Epithelial cell of proximal tubule (primary cell): ENCODE measurements at regions not wholly inside any gene's neighbourhood (a gene's known extent, or its start where the extent isn't known, plus 50 kb on each side); places are given as distances from the start of the nearest gene placed in this dataset.

Experiments used
- DNase-seq: peaks from one replicate; pipeline ENCODE4 v3.0.0-alpha.2; 2011; ENCODE audit warnings: low read depth
- H3K4me3 ChIP-seq: 2 replicates; pipeline ENCODE4 v1.5.1; 2011; ENCODE audit warnings: low read depth, mild to moderate bottlenecking, low read length
- TF ChIP-seq, protein P1 (sequence below): conservative IDR thresholded peaks from 2 replicates; pipeline ENCODE4 v1.5.1; 2012; ENCODE audit warnings: low read depth, mild to moderate bottlenecking, low read length

DNA sequence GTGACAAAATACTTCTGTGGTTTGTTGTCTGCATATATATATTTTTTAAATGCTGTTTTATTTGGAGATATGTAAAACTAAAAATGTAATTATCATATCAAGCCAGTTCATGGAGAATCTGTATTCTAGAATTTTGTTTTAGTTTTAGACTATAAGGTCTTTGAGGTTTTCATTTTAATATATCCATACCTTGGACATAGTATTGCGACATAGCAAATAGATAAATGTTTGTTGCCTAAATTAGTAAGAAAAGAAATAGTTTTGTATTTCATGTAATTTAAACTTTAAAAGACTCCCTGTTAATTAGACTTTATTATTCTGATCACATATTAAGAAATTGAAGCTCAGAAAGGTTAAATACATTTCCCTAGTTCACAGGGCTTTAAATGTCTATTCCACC lies 472.9 kb downstream of the GBA3 start:
- DNase-seq = no peak
- no peak overlapping the region for H3K4me3 ChIP-seq
- TF ChIP-seq, protein P1, sequence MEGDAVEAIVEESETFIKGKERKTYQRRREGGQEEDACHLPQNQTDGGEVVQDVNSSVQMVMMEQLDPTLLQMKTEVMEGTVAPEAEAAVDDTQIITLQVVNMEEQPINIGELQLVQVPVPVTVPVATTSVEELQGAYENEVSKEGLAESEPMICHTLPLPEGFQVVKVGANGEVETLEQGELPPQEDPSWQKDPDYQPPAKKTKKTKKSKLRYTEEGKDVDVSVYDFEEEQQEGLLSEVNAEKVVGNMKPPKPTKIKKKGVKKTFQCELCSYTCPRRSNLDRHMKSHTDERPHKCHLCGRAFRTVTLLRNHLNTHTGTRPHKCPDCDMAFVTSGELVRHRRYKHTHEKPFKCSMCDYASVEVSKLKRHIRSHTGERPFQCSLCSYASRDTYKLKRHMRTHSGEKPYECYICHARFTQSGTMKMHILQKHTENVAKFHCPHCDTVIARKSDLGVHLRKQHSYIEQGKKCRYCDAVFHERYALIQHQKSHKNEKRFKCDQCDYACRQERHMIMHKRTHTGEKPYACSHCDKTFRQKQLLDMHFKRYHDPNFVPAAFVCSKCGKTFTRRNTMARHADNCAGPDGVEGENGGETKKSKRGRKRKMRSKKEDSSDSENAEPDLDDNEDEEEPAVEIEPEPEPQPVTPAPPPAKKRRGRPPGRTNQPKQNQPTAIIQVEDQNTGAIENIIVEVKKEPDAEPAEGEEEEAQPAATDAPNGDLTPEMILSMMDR = no peak

DNA sequence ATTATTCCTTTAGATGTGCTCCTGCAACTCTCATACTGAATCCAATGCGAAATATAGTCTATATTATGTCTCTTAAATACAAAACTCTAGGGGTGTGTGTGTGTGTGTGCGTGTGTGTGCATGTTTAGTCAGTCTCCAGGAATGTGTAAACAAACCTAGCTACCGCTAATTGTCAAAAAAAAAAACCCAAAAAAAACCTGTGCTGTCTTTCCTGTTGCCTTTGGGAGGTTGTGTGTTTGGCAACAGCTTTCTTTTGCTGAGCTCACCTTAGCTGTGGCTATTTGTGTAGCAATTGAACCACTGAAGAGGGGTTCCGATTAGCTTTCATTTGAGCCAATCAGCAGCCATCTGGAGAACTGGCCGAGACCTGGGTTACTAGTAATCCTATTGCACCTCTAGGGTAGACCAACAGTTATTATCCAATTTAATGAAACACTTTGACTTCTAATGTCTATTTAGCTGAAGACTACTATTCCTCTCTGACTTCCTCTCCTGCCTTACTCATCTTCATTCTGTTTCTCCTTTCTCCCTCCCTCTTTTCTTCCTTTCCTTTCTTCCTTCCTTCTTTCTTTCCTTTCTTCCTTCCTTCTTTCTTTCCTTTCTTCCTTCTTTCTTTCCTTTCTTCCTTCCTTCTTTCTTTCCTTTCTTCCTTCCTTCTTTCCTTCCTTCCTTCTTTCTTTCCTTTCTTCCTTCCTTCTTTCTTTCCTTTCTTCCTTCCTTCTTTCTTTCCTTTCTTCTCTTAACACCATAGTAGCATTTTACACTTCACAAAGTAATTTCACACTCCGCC lies 471.1 kb downstream of the GBA3 start:
- TF ChIP-seq, protein P1 = no peak
- H3K4me3 ChIP-seq = no peak overlapping the region
- DNase-seq = no peak

DNA sequence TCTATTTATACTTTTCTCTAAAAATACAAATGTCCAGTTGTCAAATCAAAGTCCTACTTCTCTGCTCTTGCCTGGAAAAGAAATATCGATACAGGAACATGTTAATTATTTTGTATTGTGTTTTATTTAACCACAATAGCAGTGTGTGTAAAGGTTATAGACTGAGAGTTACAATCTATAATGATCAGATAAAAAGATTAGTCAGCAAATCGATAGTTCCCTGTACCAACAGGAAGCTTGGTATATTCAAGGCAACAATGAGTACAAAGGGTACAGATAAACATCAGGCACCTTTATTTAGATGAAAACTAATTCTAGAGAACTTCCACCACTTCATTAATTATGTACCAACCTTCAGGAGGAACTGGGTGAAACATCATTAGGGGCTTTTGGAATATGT lies 469.5 kb downstream of the GBA3 start:
- TF ChIP-seq, protein P1 = no peak
- DNase-seq = no peak
- H3K4me3 ChIP-seq = no peak overlapping the region

DNA sequence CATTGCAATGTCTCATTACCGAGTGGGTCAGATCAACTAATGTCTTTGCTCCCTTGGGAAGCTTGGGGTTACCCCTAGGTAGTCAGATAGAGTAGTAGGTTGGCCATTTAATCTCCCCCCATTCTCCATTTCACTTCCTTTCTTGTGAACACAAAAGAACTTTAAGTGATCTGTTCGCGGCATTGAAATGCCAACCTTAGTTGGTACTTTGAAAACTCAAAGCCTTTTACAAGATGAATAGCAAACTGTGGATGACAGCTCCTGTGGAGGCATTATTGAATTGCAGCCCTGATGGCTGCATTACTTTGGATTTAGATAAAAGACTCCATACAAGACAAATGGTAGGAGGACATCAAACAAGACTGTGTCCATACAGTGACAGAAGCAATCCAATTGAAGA lies 469.1 kb downstream of the GBA3 start:
- TF ChIP-seq, protein P1 = no peak
- H3K4me3 ChIP-seq = no peak overlapping the region

DNA sequence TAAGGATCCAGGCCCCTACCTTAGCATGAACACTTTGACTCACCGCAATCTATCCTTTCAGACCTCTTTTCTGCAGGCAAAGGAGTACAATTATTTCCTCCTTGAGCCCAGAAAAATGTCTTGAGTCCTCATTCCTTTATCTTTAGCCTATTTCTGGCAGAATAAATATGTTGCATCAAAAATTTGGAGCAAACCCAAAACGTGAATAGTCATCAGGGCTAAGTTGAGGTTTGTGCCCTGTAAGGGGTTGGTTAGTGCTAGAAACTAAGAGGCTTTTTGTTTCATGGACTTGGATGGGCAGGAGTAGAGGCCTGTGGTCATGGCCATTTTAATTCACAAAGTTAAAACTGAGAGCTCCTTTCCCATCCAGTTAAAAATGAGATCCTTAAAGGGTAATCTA lies 460.3 kb downstream of the GBA3 start:
- TF ChIP-seq, protein P1 = no peak
- no peak for DNase-seq
- no peak overlapping the region for H3K4me3 ChIP-seq

More for the DNA sequence above, 469.1 kb downstream of the GBA3 start:
- DNase-seq = no peak

DNA sequence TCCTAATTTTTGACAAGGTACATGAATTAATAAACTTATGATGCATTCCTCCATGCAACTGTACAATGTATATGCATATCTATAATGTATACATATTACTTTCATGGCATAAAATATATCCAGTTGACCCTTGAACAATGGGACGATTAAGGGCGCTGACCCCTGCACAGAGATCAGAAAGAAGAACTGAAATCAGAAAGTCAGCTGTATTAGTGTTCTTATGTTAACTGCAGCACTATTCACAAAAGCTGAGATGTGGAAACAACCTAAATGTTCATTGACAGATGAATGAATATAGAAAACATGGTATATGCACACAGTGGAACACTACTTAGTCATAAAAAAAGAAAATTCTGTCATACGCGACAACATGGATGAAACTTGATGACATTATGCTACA lies 457.1 kb downstream of the GBA3 start:
- no peak for DNase-seq
- no peak overlapping the region for H3K4me3 ChIP-seq
- TF ChIP-seq, protein P1 = no peak

DNA sequence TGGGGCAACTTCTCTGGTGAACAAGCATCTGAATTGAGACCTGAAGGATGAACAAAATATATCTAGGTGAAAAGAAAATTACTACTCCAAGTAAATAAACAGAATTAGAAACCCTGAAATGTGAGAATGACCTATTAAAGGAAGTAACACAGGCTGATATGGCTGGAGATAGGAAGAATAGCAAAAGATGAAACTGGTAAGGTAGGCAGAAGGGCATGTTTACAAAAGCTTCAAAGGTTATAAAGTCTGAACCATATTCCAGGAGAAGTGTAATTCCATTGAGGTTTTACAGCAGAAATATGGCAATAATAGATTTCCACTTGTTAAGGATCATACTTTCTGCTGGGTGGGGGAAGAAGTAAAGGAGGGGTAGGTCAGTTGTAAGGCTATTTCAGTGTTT lies 452.0 kb downstream of the GBA3 start:
- DNase-seq = no peak
- H3K4me3 ChIP-seq = no peak overlapping the region
- TF ChIP-seq, protein P1 = no peak
